Tibial artery (tissue), 4 donors: ENCODE measurements at regions not wholly inside any gene's neighbourhood (a gene's known extent, or its start where the extent isn't known, plus 50 kb on each side); places are given as distances from the start of the nearest gene placed in this dataset.

Experiments used
- DNase-seq, 2 donors: peaks; one replicate each; pipeline ENCODE4 v3.0.0-alpha.2; 2019
- H3K27ac ChIP-seq, 2 donors: fragments of 200-600 bp; sonication (generic) in 1 of 2; 1 replicate in 1 of 2; 2 replicates in 1 of 2; pipeline ENCODE4 v1.5.1; 2018 to 2019; ENCODE audit warnings: mild to moderate bottlenecking in 1 of 2
- H3K27me3 ChIP-seq, 2 donors: fragments of 200-600 bp; sonication (generic) in 1 of 2; one replicate each; pipeline versions ENCODE4 v1.5.1 to v1.6.0; 2016 to 2019
- H3K36me3 ChIP-seq, 3 donors: fragments of 200-600 bp; sonication (generic) in 2 of 3; one replicate each; pipeline ENCODE4 v1.5.1; 2016 to 2019; ENCODE audit warnings: mild to moderate bottlenecking in 2 of 3
- H3K4me1 ChIP-seq, 4 donors: fragments of 200-600 bp; sonication (generic) in 2 of 4; 1 replicate in 3 of 4; 2 replicates in 1 of 4; pipeline ENCODE4 v1.5.1; 2016 to 2019
- H3K4me3 ChIP-seq, 2 donors: fragments of 200-600 bp; sonication (generic) in 1 of 2; 1 replicate in 1 of 2; 2 replicates in 1 of 2; pipeline ENCODE4 v1.5.1; 2018 to 2019; ENCODE audit warnings: mild to moderate bottlenecking in 2 of 2
- H3K9me3 ChIP-seq, 3 donors: fragments of 200-600 bp; sonication (generic) in 1 of 3; one replicate each; pipeline ENCODE4 v1.5.1; 2016 to 2019
- intact Hi-C: fragments of 100-400 bp; cut with DNase I; formaldehyde crosslinking; loops from one replicate; pipeline ENCODE4 v1.15.0; 2023; ENCODE audit warnings: low total_unique reads
- TF ChIP-seq, protein P1 (sequence below), 2 experiments: fragments of 200-600 bp in 1 of 2; fragments of 450-650 bp in 1 of 2; IDR thresholded peaks; one replicate each; pipeline ENCODE4 v1.5.1; 2017 to 2019; ENCODE audit warnings: antibody characterized with exemption in 2 of 2, mild to moderate bottlenecking in 1 of 2, moderate library complexity in 1 of 2

DNA sequence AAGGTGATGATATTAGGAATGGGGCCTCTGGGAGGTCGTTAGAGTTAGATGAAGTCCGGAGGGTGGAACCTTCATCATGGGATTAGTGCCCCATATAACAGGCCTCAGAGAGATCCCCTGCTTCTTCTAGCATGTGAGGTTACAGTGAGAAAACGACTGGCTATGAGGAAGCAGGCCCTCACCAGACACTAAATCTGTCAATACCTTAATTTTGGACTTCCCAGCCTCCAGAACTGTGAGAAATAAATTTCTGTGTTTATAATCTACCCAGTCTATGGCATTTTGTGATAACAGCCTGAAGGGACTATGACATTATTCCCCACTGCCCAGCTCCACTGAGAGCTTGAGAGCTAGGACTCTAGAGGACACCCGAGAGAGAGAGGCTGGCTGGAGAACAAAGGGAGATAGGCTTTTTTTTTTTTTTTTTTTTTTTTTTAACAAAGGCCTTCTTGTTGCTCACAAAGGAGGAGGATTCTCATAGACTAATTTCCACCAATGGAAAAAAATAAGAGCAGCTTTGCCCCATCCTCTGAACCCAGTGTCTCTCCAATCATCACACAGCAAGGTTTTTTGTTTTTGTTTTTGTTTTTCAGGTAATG is 87.8 kb upstream of the EEA1 start:
- H3K9me3 ChIP-seq = no peaks in the 10 kb centered on the region
- TF ChIP-seq, protein P1, sequence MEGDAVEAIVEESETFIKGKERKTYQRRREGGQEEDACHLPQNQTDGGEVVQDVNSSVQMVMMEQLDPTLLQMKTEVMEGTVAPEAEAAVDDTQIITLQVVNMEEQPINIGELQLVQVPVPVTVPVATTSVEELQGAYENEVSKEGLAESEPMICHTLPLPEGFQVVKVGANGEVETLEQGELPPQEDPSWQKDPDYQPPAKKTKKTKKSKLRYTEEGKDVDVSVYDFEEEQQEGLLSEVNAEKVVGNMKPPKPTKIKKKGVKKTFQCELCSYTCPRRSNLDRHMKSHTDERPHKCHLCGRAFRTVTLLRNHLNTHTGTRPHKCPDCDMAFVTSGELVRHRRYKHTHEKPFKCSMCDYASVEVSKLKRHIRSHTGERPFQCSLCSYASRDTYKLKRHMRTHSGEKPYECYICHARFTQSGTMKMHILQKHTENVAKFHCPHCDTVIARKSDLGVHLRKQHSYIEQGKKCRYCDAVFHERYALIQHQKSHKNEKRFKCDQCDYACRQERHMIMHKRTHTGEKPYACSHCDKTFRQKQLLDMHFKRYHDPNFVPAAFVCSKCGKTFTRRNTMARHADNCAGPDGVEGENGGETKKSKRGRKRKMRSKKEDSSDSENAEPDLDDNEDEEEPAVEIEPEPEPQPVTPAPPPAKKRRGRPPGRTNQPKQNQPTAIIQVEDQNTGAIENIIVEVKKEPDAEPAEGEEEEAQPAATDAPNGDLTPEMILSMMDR (IDR thresholded peaks at IDR 0.05) = no peak
- no peaks in the 10 kb centered on the region for H3K4me1 ChIP-seq
- no peak overlapping the region for H3K27ac ChIP-seq
- no peaks in the 10 kb centered on the region for H3K36me3 ChIP-seq
- intact Hi-C loops = no loop called here
- no peak overlapping the region for H3K4me3 ChIP-seq
- DNase-seq = no peak
- H3K27me3 ChIP-seq = no peaks in the 10 kb centered on the region

GRCh38 chr12:93018610-93019009 is 89.5 kb upstream of the EEA1 start:
- DNase-seq = no peak
- intact Hi-C loops = no loop called here

DNA sequence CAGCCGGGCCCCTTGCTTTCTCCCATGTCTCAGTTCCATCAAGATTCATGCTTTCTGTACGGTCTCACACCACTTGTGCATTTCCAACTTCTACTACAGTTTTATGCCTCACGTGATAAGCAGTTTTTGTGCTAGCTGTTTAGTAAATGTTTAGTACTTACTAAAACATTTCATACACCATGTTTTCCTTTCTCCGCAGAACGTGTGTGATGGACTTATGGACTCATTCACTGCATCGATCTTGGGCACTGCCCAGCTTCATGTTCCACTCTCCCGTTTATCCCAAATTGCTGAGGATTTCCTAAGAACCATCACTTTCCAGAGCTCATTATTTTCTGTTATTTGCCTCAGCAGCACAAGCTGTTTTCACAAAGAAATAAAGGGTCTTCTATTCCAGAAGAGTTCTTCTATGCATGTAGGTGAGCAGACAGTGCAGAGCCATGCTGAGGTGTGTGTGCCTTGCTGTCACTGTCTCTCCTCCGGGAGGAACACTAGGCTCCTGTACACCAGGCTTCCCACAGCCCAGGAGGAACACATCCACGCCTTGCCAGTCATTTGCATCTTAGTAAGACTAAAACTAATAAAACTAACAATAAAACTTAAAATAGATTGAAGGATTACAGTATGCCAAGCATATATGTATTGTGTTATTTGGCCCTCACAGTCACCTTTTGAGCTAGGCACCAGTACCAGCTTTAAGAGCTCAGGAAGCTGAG is 90.3 kb upstream of the EEA1 start:
- DNase-seq = no peak
- H3K4me1 ChIP-seq = no peaks in the 10 kb centered on the region
- H3K27me3 ChIP-seq = no peaks in the 10 kb centered on the region
- no peaks in the 10 kb centered on the region for H3K9me3 ChIP-seq
- TF ChIP-seq, protein P1 (IDR thresholded peaks at IDR 0.05) = no peak
- no peak overlapping the region for H3K27ac ChIP-seq
- H3K36me3 ChIP-seq = no peaks in the 10 kb centered on the region
- H3K4me3 ChIP-seq = no peak overlapping the region
- intact Hi-C loops = no loop called here

More at GRCh38 chr12:93018610-93019009, 89.5 kb upstream of the EEA1 start:
- Histone ChIP-seq H3K36me3 (no peaks in the 10 kb centered on the region), H3K27ac (no peak overlapping the region), H3K4me3 (no peak overlapping the region), H3K27me3 (no peaks in the 10 kb centered on the region), H3K4me1 (no peaks in the 10 kb centered on the region), H3K9me3 (no peaks in the 10 kb centered on the region)
- TF ChIP-seq, protein P1 (IDR thresholded peaks at IDR 0.05) = no peak

- H3K4me1 ChIP-seq = no peaks in the 10 kb centered on the region
- no peaks in the 10 kb centered on the region for H3K27me3 ChIP-seq
- H3K27ac ChIP-seq = no peak overlapping the region
- no peaks in the 10 kb centered on the region for H3K9me3 ChIP-seq
- H3K36me3 ChIP-seq = no peaks in the 10 kb centered on the region
- H3K4me3 ChIP-seq = no peak overlapping the region
- intact Hi-C loops = loop anchor here (10.0 kb wide), 1 partner anchor 375 kb away; no protein-coding TSS in a partner anchor
- no peak for DNase-seq
- TF ChIP-seq, protein P1 (IDR thresholded peaks at IDR 0.05) = no peak
These were observed 91.0 kb upstream of the EEA1 start for GRCh38 chr12:93019975-93020630.

DNA sequence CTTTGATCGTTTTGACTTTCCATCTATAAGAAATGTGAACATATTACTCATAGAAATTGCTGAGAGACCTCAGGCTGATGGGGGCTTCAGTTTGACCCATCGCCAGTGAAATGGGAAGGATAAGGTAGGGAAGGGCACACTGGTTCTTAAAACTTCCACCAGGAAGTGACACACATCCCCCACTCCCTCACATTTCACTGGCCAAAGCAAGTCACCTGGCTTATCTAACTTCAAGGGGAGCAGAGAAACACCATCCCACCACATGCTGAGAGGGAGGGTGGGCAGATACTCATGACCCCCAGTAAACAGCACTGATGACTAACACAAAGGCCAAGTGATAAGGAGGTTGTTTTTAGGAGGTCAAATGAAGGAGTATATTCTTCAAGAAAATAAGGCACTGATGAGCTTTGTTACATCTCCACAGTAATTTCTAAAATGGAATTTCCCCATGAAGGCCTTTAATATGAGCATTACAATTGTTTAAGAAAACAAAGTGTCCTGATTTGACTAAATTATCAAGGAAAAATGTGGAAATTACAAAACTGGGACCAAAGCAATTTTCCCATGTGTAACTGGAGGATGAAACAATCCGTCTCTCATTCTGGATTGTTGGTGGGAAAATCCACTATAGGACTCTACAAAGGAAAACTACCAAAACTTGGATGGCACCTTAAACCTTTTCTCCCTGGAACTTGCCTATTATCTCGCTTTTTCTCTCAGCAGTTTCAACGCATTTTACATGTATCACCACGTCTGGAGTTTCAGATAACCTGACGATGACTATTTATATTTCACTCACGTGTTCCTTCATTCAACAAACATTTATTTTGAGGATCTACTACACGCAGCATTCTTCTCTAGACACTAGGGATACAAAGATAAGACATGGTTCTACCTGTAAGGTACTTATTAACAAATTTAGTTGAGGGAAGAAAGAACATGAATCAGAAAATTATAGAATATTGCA is 91.8 kb upstream of the EEA1 start:
- H3K4me3 ChIP-seq = no peak overlapping the region
- no peaks in the 10 kb centered on the region for H3K27me3 ChIP-seq
- H3K27ac ChIP-seq = no peak overlapping the region
- intact Hi-C loops = loop anchor here (10.0 kb wide), 1 partner anchor 374 kb away; no protein-coding TSS in a partner anchor
- H3K4me1 ChIP-seq = peaks cover 0 to 4% (median 0%) of the 10 kb centered on the region in 4 donors
- no peaks in the 10 kb centered on the region for H3K36me3 ChIP-seq
- TF ChIP-seq, protein P1 (IDR thresholded peaks at IDR 0.05) = no peak
- H3K9me3 ChIP-seq = no peaks in the 10 kb centered on the region
- no peak for DNase-seq
